HEK293T (cell line): ENCODE measurements at regions not wholly inside any gene's neighbourhood (a gene's known extent, or its start where the extent isn't known, plus 50 kb on each side); places are given as distances from the start of the nearest gene placed in this dataset.

Source experiments
- CTCF ChIA-PET: fragments of 350-600 bp; formaldehyde crosslinking; extraction: SDS; loops from one replicate; lab custom pipeline; 2021; ENCODE audit warnings: antibody characterized with exemption, inconsistent platforms; lab: Yijun Ruan, JAX
- POLR2A ChIA-PET: fragments of 350-600 bp; formaldehyde crosslinking; extraction: SDS; loops from one replicate; lab custom pipeline; 2020; ENCODE audit warnings: antibody characterized with exemption, inconsistent platforms; lab: Yijun Ruan, JAX
- DNase-seq: peaks from one replicate; pipeline ENCODE4 v3.0.0; 2012; ENCODE audit warnings: mixed read lengths; ENCODE audit errors: extremely low spot score
- ARNT ChIP-seq: fragments of 450-650 bp; IDR thresholded peaks from 2 replicates; pipeline ENCODE4 v1.6.1; 2017; ENCODE audit warnings: mild to moderate bottlenecking
- BHLHE40 ChIP-seq: fragments of 450-650 bp; IDR thresholded peaks from 2 replicates; pipeline ENCODE4 v1.6.1; 2016; ENCODE audit warnings: mild to moderate bottlenecking, moderate library complexity, borderline replicate concordance
- CTBP1 ChIP-seq: fragments of 450-650 bp; IDR thresholded peaks from 2 replicates; pipeline ENCODE4 v1.6.1; 2016; ENCODE audit warnings: borderline replicate concordance
- ELF4 ChIP-seq: fragments of 450-650 bp; IDR thresholded peaks from 2 replicates; pipeline ENCODE4 v1.6.1; 2017; ENCODE audit warnings: antibody characterized with exemption
- FOXA1 ChIP-seq: fragments of 450-650 bp; IDR thresholded peaks from 2 replicates; pipeline ENCODE4 v1.6.1; 2016; ENCODE audit warnings: mild to moderate bottlenecking
- FOXK2 ChIP-seq: fragments of 450-650 bp; IDR thresholded peaks from 2 replicates; pipeline ENCODE4 v1.6.1; 2016; ENCODE audit warnings: mild to moderate bottlenecking
- FOXM1 ChIP-seq: fragments of 450-650 bp; IDR thresholded peaks from 2 replicates; pipeline ENCODE4 v1.6.1; 2017; ENCODE audit warnings: mild to moderate bottlenecking, borderline replicate concordance
- HDGF ChIP-seq: fragments of 450-650 bp; IDR thresholded peaks from 2 replicates; pipeline ENCODE4 v1.6.1; 2017; ENCODE audit warnings: antibody characterized with exemption, borderline replicate concordance
- L3MBTL2 ChIP-seq: fragments of 450-650 bp; conservative IDR thresholded peaks from 2 replicates; pipeline ENCODE4 v1.6.1; 2016; ENCODE audit warnings: mild to moderate bottlenecking
- LEF1 ChIP-seq: fragments of 450-650 bp; IDR thresholded peaks from 2 replicates; pipeline ENCODE4 v1.6.1; 2017; ENCODE audit warnings: mild to moderate bottlenecking, borderline replicate concordance
- NFRKB ChIP-seq: fragments of 450-650 bp; IDR thresholded peaks from 2 replicates; pipeline ENCODE4 v1.6.1; 2016; ENCODE audit warnings: mild to moderate bottlenecking, moderate library complexity
- PKNOX1 ChIP-seq: fragments of 450-650 bp; IDR thresholded peaks from 2 replicates; pipeline ENCODE4 v1.6.1; 2016
- SP1 ChIP-seq: fragments of 450-650 bp; IDR thresholded peaks from 2 replicates; pipeline ENCODE4 v1.6.1; 2017
- SUZ12 ChIP-seq: fragments of 450-650 bp; IDR thresholded peaks from 2 replicates; pipeline ENCODE4 v1.6.1; 2016; ENCODE audit warnings: mild to moderate bottlenecking
- TARDBP ChIP-seq: fragments of 450-650 bp; IDR thresholded peaks from 2 replicates; pipeline ENCODE4 v1.6.1; 2016
- ZNF384 ChIP-seq: fragments of 450-650 bp; IDR thresholded peaks from 2 replicates; pipeline ENCODE4 v1.6.1; 2016

- ChIA-PET POLR2A (no interaction called here), CTCF (no interaction called here)
- no peak for TF ChIP-seq ARNT
- no peak for TF ChIP-seq PKNOX1
- no peak for TF ChIP-seq NFRKB
- TF ChIP-seq LEF1, result no peak
- no peak for TF ChIP-seq L3MBTL2
- no peak for TF ChIP-seq FOXK2
- no peak for TF ChIP-seq SUZ12
- no peak for TF ChIP-seq FOXA1
- no peak for DNase-seq
These were observed 188.3 kb downstream of the SLC24A2 start for GRCh38 chr9:19600538-19600937.

GRCh38 chr9:19598722-19599121, 189.9 kb downstream of the ACER2 start:
- CTCF ChIA-PET, result no interaction called here
- DNase-seq, result no peak
- POLR2A ChIA-PET, result no interaction called here
- TF ChIP-seq LEF1, result no peak
- no peak for TF ChIP-seq HDGF
- TF ChIP-seq BHLHE40, result no peak
- no peak for TF ChIP-seq CTBP1
- TF ChIP-seq L3MBTL2, result no peak
- TF ChIP-seq SUZ12, result no peak
- no peak for TF ChIP-seq FOXA1
- no peak for TF ChIP-seq NFRKB

GRCh38 chr9:19597176-19597575, 188.4 kb downstream of the ACER2 start:
- ChIA-PET CTCF (no interaction called here), POLR2A (no interaction called here)
- TF ChIP-seq PKNOX1, result no peak
- TF ChIP-seq SP1, result no peak
- no peak for DNase-seq

- TF ChIP-seq BHLHE40 (no peak), HDGF (no peak), ZNF384 (no peak), CTBP1 (no peak), FOXA1 (no peak), ELF4 (no peak), FOXK2 (no peak), L3MBTL2 (no peak), FOXM1 (no peak), PKNOX1 (no peak), NFRKB (no peak), SUZ12 (no peak), LEF1 (no peak), SP1 (no peak), ARNT (no peak), TARDBP (no peak)
- ChIA-PET POLR2A (no interaction called here), CTCF (no interaction called here)
- no peak for DNase-seq
These were observed 186.2 kb downstream of the ACER2 start for GRCh38 chr9:19595003-19595402.

GRCh38 chr9:19587678-19588077, 178.9 kb downstream of the ACER2 start:
- POLR2A ChIA-PET, result no interaction called here
- CTCF ChIA-PET, result no interaction called here
- DNase-seq, result no peak
- no peak for TF ChIP-seq HDGF
- no peak for TF ChIP-seq FOXK2

GRCh38 chr9:19583890-19584289, 175.1 kb downstream of the ACER2 start:
- no peak for DNase-seq
- POLR2A ChIA-PET, result no interaction called here
- no peak for TF ChIP-seq FOXA1
- TF ChIP-seq ARNT, result no peak
- TF ChIP-seq LEF1, result no peak
- TF ChIP-seq FOXK2, result no peak
- TF ChIP-seq ELF4, result no peak
- no peak for TF ChIP-seq TARDBP
- TF ChIP-seq ZNF384, result no peak
- TF ChIP-seq SUZ12, result no peak
- TF ChIP-seq PKNOX1, result no peak
- no peak for TF ChIP-seq SP1
- no peak for TF ChIP-seq L3MBTL2
- TF ChIP-seq CTBP1, result no peak
- TF ChIP-seq HDGF, result no peak
- no peak for TF ChIP-seq BHLHE40
- TF ChIP-seq NFRKB, result no peak
- no peak for TF ChIP-seq FOXM1
- CTCF ChIA-PET, result no interaction called here

GRCh38 chr9:19577411-19577810, 168.6 kb downstream of the ACER2 start:
- POLR2A ChIA-PET, result no interaction called here
- no peak for DNase-seq
- TF ChIP-seq PKNOX1, result no peak
- no peak for TF ChIP-seq ARNT
- no peak for TF ChIP-seq BHLHE40
- TF ChIP-seq FOXA1, result no peak
- TF ChIP-seq HDGF, result no peak
- CTCF ChIA-PET, result no interaction called here
